ENCODE measurements at regions not wholly inside any gene's neighbourhood (a gene's known extent, or its start where the extent isn't known, plus 50 kb on each side); places are given as distances from the start of the nearest gene placed in this dataset.
"Not testable (repeated sequence)": the region's sequence is repeated elsewhere in the genome, so short reads cannot be mapped to it uniquely, and the experiment has no call there.

GRCh38 chr7:152931633-152932032, 172.1 kb downstream of the ACTR3B start:
- H3K9me3 ChIP-seq, result no peaks in the 10 kb centered on the region
- no peak for DNase-seq
- H3K4me1 ChIP-seq, result no peaks in the 10 kb centered on the region
- no peaks in the 10 kb centered on the region for H3K36me3 ChIP-seq
- H3K27me3 ChIP-seq, result peaks cover under 1% of the 10 kb centered on the region
- H3K4me3 ChIP-seq (ENCODE audit: low read depth, low read length), result no peak overlapping the region
- no peak for TF ChIP-seq CTCF (IDR thresholded peaks at IDR 0.05; ENCODE audit: low read depth, low read length)

- DNase-seq, result no peak
- no peak for TF ChIP-seq CTCF (IDR thresholded peaks at IDR 0.05; ENCODE audit: low read depth, low read length)
- H3K36me3 ChIP-seq, result no peaks in the 10 kb centered on the region
Observed at GRCh38 chr7:152937282-152937681, 177.7 kb downstream of the ACTR3B start.

GRCh38 chr7:152946616-152947015, 187.1 kb downstream of the ACTR3B start:
- H3K9me3 ChIP-seq; H3K4me3 ChIP-seq (ENCODE audit: low read depth, low read length); H3K36me3 ChIP-seq; H3K4me1 ChIP-seq; H3K27me3 ChIP-seq; DNase-seq: not testable (repeated sequence)

More at GRCh38 chr7:152937282-152937681, 177.7 kb downstream of the ACTR3B start:
- H3K4me1 ChIP-seq, result no peaks in the 10 kb centered on the region
- H3K9me3 ChIP-seq, result no peaks in the 10 kb centered on the region
- peaks cover 5% of the 10 kb centered on the region; the same call in 1 of the 2 replicates for H3K27me3 ChIP-seq
- H3K4me3 ChIP-seq (ENCODE audit: low read depth, low read length), result no peak overlapping the region

- no peak for TF ChIP-seq CTCF (IDR thresholded peaks at IDR 0.05; ENCODE audit: low read depth, low read length)
- no peaks in the 10 kb centered on the region for H3K9me3 ChIP-seq
Observed at GRCh38 chr7:152947686-152948085, 188.1 kb downstream of the ACTR3B start.

GRCh38 chr7:152949253-152949652, 189.7 kb downstream of the ACTR3B start:
- no peak for DNase-seq
- Histone ChIP-seq H3K4me1 (no peaks in the 10 kb centered on the region), H3K27me3 (peaks cover 6% of the 10 kb centered on the region; the same call in 1 of the 2 replicates), H3K36me3 (no peaks in the 10 kb centered on the region), H3K9me3 (no peaks in the 10 kb centered on the region), H3K4me3 (ENCODE audit: low read depth, low read length) (no peak overlapping the region)
- no peak for TF ChIP-seq CTCF (IDR thresholded peaks at IDR 0.05; ENCODE audit: low read depth, low read length)

More at GRCh38 chr7:152947686-152948085, 188.1 kb downstream of the ACTR3B start:
- no peak for DNase-seq
- Histone ChIP-seq H3K4me1 (no peaks in the 10 kb centered on the region), H3K36me3 (no peaks in the 10 kb centered on the region), H3K27me3 (peaks cover 6% of the 10 kb centered on the region; the same call in 1 of the 2 replicates), H3K4me3 (ENCODE audit: low read depth, low read length) (no peak overlapping the region)

GRCh38 chr7:152949790-152950189, 190.2 kb downstream of the ACTR3B start:
- no peak overlapping the region for H3K4me3 ChIP-seq (ENCODE audit: low read depth, low read length)
- H3K27me3 ChIP-seq, result peaks cover 6% of the 10 kb centered on the region; the same call in 1 of the 2 replicates
- H3K36me3 ChIP-seq, result no peaks in the 10 kb centered on the region
- no peak for TF ChIP-seq CTCF (IDR thresholded peaks at IDR 0.05; ENCODE audit: low read depth, low read length)
- no peaks in the 10 kb centered on the region for H3K4me1 ChIP-seq
- no peaks in the 10 kb centered on the region for H3K9me3 ChIP-seq
- no peak for DNase-seq

GRCh38 chr7:152956006-152956405, 196.5 kb downstream of the ACTR3B start:
- Histone ChIP-seq H3K27me3 (no peaks in the 10 kb centered on the region), H3K36me3 (no peaks in the 10 kb centered on the region), H3K4me3 (ENCODE audit: low read depth, low read length) (no peak overlapping the region), H3K9me3 (no peaks in the 10 kb centered on the region), H3K4me1 (no peaks in the 10 kb centered on the region)
- no peak for TF ChIP-seq CTCF (IDR thresholded peaks at IDR 0.05; ENCODE audit: low read depth, low read length)
- DNase-seq, result no peak
